ENCODE measurements at regions not wholly inside any gene's neighbourhood (a gene's known extent, or its start where the extent isn't known, plus 50 kb on each side); places are given as distances from the start of the nearest gene placed in this dataset.

GRCh38 chr2:226515344-226516055, 284.1 kb downstream of the IRS1 start:
- no peak for DNase-seq (ENCODE audit: low spot score in 2 of 2)
- H3K27ac ChIP-seq: no peak overlapping the region
- 74% methylated on average over 4 of the region's 4 CpGs for WGBS
- TF ChIP-seq POLR2A (IDR thresholded peaks at IDR 0.05) (no peak), CTCF (IDR thresholded peaks at IDR 0.05) (no peak), EP300 (IDR thresholded peaks at IDR 0.05) (no peak), POLR2AphosphoS5 (IDR thresholded peaks at IDR 0.05) (no peak)
- H3K9me3 ChIP-seq: no peaks in the 10 kb centered on the region
- peaks cover 3% of the 10 kb centered on the region for H3K4me1 ChIP-seq
- no peak overlapping the region for H3K4me3 ChIP-seq
- no peaks in the 10 kb centered on the region for H3K36me3 ChIP-seq
- no peaks in the 10 kb centered on the region for H3K27me3 ChIP-seq

GRCh38 chr2:226514895-226515294, 284.7 kb downstream of the IRS1 start:
- TF ChIP-seq POLR2A (IDR thresholded peaks at IDR 0.05) (no peak), POLR2AphosphoS5 (IDR thresholded peaks at IDR 0.05) (no peak), EP300 (IDR thresholded peaks at IDR 0.05) (no peak), CTCF (IDR thresholded peaks at IDR 0.05) (no peak)
- no peak for DNase-seq (ENCODE audit: low spot score in 2 of 2)
- Histone ChIP-seq H3K27me3 (no peaks in the 10 kb centered on the region), H3K4me3 (no peak overlapping the region), H3K4me1 (peaks cover 3% of the 10 kb centered on the region), H3K27ac (no peak overlapping the region), H3K9me3 (no peaks in the 10 kb centered on the region), H3K36me3 (no peaks in the 10 kb centered on the region)
- WGBS: 0% methylated on average over 1 of the region's 1 CpG

GRCh38 chr2:226511311-226511710, 288.3 kb downstream of the IRS1 start:
- DNase-seq (ENCODE audit: low spot score in 2 of 2): no peak
- Histone ChIP-seq H3K36me3 (no peaks in the 10 kb centered on the region), H3K27me3 (no peaks in the 10 kb centered on the region), H3K9me3 (no peaks in the 10 kb centered on the region), H3K4me1 (peaks cover 3% of the 10 kb centered on the region), H3K4me3 (no peak overlapping the region), H3K27ac (no peak overlapping the region)
- no peak for TF ChIP-seq CTCF (IDR thresholded peaks at IDR 0.05)
- TF ChIP-seq POLR2A (IDR thresholded peaks at IDR 0.05): no peak
- no peak for TF ChIP-seq POLR2AphosphoS5 (IDR thresholded peaks at IDR 0.05)
- no peak for TF ChIP-seq EP300 (IDR thresholded peaks at IDR 0.05)
- WGBS: 87% methylated on average over 4 of the region's 4 CpGs

GRCh38 chr2:226508683-226509082, 290.9 kb downstream of the IRS1 start:
- Histone ChIP-seq H3K4me3 (no peak overlapping the region), H3K9me3 (no peaks in the 10 kb centered on the region), H3K4me1 (no peaks in the 10 kb centered on the region), H3K36me3 (no peaks in the 10 kb centered on the region), H3K27me3 (no peaks in the 10 kb centered on the region), H3K27ac (no peak overlapping the region)
- 63% methylated on average over 2 of the region's 2 CpGs for WGBS
- TF ChIP-seq CTCF (IDR thresholded peaks at IDR 0.05) (no peak), POLR2A (IDR thresholded peaks at IDR 0.05) (no peak), POLR2AphosphoS5 (IDR thresholded peaks at IDR 0.05) (no peak)
- no peak for DNase-seq (ENCODE audit: low spot score in 2 of 2)

GRCh38 chr2:226508005-226508404, 291.6 kb downstream of the IRS1 start:
- H3K4me3 ChIP-seq: no peak overlapping the region
- WGBS: 87% methylated on average over 3 of the region's 3 CpGs
- H3K9me3 ChIP-seq: no peaks in the 10 kb centered on the region
- no peak for DNase-seq (ENCODE audit: low spot score in 2 of 2)
- no peak overlapping the region for H3K27ac ChIP-seq
- H3K27me3 ChIP-seq: no peaks in the 10 kb centered on the region
- H3K4me1 ChIP-seq: no peaks in the 10 kb centered on the region
- TF ChIP-seq CTCF (IDR thresholded peaks at IDR 0.05) (no peak), POLR2AphosphoS5 (IDR thresholded peaks at IDR 0.05) (no peak), POLR2A (IDR thresholded peaks at IDR 0.05) (no peak), EP300 (IDR thresholded peaks at IDR 0.05) (no peak)
- H3K36me3 ChIP-seq: no peaks in the 10 kb centered on the region
